ENCODE measurements at regions not wholly inside any gene's neighbourhood (a gene's known extent, or its start where the extent isn't known, plus 50 kb on each side); places are given as distances from the start of the nearest gene placed in this dataset.

DNA sequence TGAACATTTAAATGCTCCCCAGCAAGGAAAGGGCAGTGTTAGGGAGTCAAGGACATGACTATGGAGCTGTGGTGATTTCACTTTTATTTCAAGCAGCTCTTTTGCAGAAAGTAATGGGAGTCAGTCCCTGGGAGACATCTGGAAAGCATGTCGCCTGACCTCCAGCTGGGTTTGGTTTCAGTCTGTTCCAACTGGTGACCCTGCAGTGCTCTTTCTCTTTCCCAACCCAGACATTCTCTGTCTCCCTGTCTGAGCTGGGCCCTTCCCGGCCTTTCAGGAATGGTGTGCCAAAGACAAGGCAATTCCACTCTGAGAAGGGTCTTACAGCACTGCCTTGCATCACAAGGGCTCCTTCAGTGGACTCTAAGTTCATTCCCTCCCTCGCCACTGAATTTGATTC, 323.2 kb downstream of the OSR1 start:
- TF ChIP-seq POLR2A (IDR thresholded peaks at IDR 0.05), result no peak
- TF ChIP-seq, protein P1, sequence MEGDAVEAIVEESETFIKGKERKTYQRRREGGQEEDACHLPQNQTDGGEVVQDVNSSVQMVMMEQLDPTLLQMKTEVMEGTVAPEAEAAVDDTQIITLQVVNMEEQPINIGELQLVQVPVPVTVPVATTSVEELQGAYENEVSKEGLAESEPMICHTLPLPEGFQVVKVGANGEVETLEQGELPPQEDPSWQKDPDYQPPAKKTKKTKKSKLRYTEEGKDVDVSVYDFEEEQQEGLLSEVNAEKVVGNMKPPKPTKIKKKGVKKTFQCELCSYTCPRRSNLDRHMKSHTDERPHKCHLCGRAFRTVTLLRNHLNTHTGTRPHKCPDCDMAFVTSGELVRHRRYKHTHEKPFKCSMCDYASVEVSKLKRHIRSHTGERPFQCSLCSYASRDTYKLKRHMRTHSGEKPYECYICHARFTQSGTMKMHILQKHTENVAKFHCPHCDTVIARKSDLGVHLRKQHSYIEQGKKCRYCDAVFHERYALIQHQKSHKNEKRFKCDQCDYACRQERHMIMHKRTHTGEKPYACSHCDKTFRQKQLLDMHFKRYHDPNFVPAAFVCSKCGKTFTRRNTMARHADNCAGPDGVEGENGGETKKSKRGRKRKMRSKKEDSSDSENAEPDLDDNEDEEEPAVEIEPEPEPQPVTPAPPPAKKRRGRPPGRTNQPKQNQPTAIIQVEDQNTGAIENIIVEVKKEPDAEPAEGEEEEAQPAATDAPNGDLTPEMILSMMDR (IDR thresholded peaks at IDR 0.05), result no peak
- TF ChIP-seq EP300 (IDR thresholded peaks at IDR 0.05), result no peak

Measured in suprapubic skin (tissue), 3 donors.